ENCODE measurements at regions not wholly inside any gene's neighbourhood (a gene's known extent, or its start where the extent isn't known, plus 50 kb on each side); places are given as distances from the start of the nearest gene placed in this dataset.

DNA sequence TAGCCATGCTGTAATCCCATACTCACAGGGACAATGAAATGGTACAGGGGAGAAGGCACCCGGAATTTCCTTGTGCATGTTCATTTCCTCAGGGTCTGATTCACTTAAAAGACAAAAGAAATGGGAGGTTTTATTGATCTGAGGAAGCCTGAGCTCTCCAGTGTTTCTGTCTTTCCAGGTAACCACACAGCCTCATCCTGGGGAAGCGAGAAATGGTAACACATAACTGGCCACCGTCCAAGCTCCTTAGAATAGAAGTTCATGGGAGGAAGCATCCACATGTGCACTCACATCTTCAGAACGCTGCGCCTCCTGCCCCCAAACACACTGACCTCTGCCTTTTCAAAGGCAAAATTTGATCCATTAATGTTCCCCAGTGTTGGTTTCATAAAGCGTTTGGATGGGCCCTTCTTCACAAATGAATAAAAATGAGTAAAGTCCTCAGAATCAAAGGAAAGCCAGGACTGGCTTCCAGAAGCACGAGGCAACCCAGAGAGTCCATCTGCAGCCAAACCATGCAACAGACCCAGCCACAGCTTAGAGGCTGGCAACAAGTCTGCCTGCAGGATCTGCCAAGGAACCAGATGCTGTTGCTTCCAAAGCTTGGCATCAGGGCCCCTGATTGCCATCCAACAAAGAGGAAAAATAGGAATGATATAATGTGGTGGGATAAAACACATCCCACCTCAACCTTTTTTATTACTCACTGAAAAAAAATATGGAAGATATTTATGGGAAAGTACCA, 120.3 kb downstream of the ZBTB18 start:
- TF ChIP-seq SPI1 (IDR thresholded peaks at IDR 0.05; ENCODE audit: borderline replicate concordance, low read depth) (no peak), GABPA (IDR thresholded peaks at IDR 0.05; ENCODE audit: low read depth) (no peak), POLR2AphosphoS5 (IDR thresholded peaks at IDR 0.05; ENCODE audit: low read depth) (no peak)
- TF ChIP-seq, protein P1, sequence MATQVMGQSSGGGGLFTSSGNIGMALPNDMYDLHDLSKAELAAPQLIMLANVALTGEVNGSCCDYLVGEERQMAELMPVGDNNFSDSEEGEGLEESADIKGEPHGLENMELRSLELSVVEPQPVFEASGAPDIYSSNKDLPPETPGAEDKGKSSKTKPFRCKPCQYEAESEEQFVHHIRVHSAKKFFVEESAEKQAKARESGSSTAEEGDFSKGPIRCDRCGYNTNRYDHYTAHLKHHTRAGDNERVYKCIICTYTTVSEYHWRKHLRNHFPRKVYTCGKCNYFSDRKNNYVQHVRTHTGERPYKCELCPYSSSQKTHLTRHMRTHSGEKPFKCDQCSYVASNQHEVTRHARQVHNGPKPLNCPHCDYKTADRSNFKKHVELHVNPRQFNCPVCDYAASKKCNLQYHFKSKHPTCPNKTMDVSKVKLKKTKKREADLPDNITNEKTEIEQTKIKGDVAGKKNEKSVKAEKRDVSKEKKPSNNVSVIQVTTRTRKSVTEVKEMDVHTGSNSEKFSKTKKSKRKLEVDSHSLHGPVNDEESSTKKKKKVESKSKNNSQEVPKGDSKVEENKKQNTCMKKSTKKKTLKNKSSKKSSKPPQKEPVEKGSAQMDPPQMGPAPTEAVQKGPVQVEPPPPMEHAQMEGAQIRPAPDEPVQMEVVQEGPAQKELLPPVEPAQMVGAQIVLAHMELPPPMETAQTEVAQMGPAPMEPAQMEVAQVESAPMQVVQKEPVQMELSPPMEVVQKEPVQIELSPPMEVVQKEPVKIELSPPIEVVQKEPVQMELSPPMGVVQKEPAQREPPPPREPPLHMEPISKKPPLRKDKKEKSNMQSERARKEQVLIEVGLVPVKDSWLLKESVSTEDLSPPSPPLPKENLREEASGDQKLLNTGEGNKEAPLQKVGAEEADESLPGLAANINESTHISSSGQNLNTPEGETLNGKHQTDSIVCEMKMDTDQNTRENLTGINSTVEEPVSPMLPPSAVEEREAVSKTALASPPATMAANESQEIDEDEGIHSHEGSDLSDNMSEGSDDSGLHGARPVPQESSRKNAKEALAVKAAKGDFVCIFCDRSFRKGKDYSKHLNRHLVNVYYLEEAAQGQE (IDR thresholded peaks at IDR 0.05; ENCODE audit: insufficient replicate concordance, low read depth), result no peak
- TF ChIP-seq, protein P2, sequence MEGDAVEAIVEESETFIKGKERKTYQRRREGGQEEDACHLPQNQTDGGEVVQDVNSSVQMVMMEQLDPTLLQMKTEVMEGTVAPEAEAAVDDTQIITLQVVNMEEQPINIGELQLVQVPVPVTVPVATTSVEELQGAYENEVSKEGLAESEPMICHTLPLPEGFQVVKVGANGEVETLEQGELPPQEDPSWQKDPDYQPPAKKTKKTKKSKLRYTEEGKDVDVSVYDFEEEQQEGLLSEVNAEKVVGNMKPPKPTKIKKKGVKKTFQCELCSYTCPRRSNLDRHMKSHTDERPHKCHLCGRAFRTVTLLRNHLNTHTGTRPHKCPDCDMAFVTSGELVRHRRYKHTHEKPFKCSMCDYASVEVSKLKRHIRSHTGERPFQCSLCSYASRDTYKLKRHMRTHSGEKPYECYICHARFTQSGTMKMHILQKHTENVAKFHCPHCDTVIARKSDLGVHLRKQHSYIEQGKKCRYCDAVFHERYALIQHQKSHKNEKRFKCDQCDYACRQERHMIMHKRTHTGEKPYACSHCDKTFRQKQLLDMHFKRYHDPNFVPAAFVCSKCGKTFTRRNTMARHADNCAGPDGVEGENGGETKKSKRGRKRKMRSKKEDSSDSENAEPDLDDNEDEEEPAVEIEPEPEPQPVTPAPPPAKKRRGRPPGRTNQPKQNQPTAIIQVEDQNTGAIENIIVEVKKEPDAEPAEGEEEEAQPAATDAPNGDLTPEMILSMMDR (IDR thresholded peaks at IDR 0.05; ENCODE audit: insufficient read depth, low read length), result no peak
- no peaks in the 10 kb centered on the region for H3K27me3 ChIP-seq (ENCODE audit: insufficient read depth, poor library complexity, severe bottlenecking)
- DNase-seq (ENCODE audit: low read depth in 1 of 2, low spot score in 1 of 2), result no peak
- H3K27ac ChIP-seq (replicated peaks), result no peak overlapping the region
- no peak overlapping the region for H3K4me3 ChIP-seq (replicated peaks; ENCODE audit: insufficient read depth, low read length)

DNA sequence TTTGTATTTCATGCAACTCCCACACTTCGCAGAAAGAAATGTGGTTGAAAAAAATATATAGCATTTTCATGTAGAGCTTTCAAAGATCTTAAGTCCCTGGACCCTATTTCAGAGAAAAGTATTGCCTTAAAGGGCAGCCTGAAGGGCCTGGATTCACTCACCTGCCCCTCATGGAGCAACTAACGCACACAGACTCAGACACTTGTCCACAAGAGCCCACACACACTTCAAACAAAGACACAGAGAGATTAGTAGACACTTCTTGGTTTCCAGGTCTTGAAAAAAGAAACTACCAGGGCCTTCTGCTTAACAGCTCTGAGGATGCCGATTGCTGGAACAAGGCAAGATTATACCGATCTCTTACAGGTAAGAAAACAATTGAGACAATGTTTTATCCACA, 122.2 kb downstream of the ZBTB18 start:
- TF ChIP-seq POLR2AphosphoS5 (IDR thresholded peaks at IDR 0.05; ENCODE audit: low read depth) (no peak), GABPA (IDR thresholded peaks at IDR 0.05; ENCODE audit: low read depth) (no peak), SPI1 (IDR thresholded peaks at IDR 0.05; ENCODE audit: borderline replicate concordance, low read depth) (no peak)
- TF ChIP-seq, protein P1 (IDR thresholded peaks at IDR 0.05; ENCODE audit: insufficient replicate concordance, low read depth), result no peak
- TF ChIP-seq, protein P2 (IDR thresholded peaks at IDR 0.05; ENCODE audit: insufficient read depth, low read length), result no peak
- Histone ChIP-seq H3K4me3 (replicated peaks; ENCODE audit: insufficient read depth, low read length) (no peak overlapping the region), H3K27ac (replicated peaks) (no peak overlapping the region), H3K27me3 (ENCODE audit: insufficient read depth, poor library complexity, severe bottlenecking) (no peaks in the 10 kb centered on the region)
- DNase-seq (ENCODE audit: low read depth in 1 of 2, low spot score in 1 of 2), result no peak

- H3K27ac ChIP-seq (replicated peaks), result no peak overlapping the region
- TF ChIP-seq POLR2AphosphoS5 (IDR thresholded peaks at IDR 0.05; ENCODE audit: low read depth) (no peak), GABPA (IDR thresholded peaks at IDR 0.05; ENCODE audit: low read depth) (no peak)
- DNase-seq (ENCODE audit: low read depth in 1 of 2, low spot score in 1 of 2), result no peak
- H3K27me3 ChIP-seq (ENCODE audit: insufficient read depth, poor library complexity, severe bottlenecking), result no peaks in the 10 kb centered on the region
- no peak overlapping the region for H3K4me3 ChIP-seq (replicated peaks; ENCODE audit: insufficient read depth, low read length)
Observed at GRCh38 chr1:244173769-244174168, 122.7 kb downstream of the ZBTB18 start.

GRCh38 chr1:244174922-244175521, 123.9 kb downstream of the ZBTB18 start:
- H3K27me3 ChIP-seq (ENCODE audit: insufficient read depth, poor library complexity, severe bottlenecking), result no peaks in the 10 kb centered on the region
- no peak overlapping the region for H3K27ac ChIP-seq (replicated peaks)
- DNase-seq (ENCODE audit: low read depth in 1 of 2, low spot score in 1 of 2), result no peak
- TF ChIP-seq, protein P2 (IDR thresholded peaks at IDR 0.05; ENCODE audit: insufficient read depth, low read length), result no peak
- TF ChIP-seq SPI1 (IDR thresholded peaks at IDR 0.05; ENCODE audit: borderline replicate concordance, low read depth) (no peak), POLR2AphosphoS5 (IDR thresholded peaks at IDR 0.05; ENCODE audit: low read depth) (no peak), GABPA (IDR thresholded peaks at IDR 0.05; ENCODE audit: low read depth) (no peak)
- TF ChIP-seq, protein P1 (IDR thresholded peaks at IDR 0.05; ENCODE audit: insufficient replicate concordance, low read depth), result no peak
- H3K4me3 ChIP-seq (replicated peaks; ENCODE audit: insufficient read depth, low read length), result no peak overlapping the region
